ENCODE measurements at regions not wholly inside any gene's neighbourhood (a gene's known extent, or its start where the extent isn't known, plus 50 kb on each side); places are given as distances from the start of the nearest gene placed in this dataset.

DNA sequence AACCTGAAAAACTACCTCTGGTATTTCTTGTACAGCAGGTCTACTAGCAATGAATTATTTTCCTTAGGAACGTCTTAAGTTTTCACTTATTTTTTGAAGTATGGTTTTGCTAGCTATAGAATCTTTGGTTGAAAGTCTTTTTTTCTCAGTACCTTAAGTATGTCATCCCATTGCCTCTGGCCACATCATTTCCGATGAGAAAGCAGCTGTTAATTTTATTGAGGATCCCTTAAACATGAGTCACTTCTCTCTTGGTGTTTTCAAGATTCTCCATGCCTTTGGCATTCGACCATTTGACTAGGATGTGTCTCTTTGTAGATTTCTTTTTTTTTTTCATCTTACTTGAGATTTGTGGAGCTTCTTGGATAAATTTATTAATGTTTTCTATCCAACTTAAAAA, 803.8 kb upstream of the AMOT start:
- no peak for TF ChIP-seq EZH2 (IDR thresholded peaks at IDR 0.05; ENCODE audit: borderline replicate concordance, low read depth, low read length, severe bottlenecking)
- TF ChIP-seq, protein P1, sequence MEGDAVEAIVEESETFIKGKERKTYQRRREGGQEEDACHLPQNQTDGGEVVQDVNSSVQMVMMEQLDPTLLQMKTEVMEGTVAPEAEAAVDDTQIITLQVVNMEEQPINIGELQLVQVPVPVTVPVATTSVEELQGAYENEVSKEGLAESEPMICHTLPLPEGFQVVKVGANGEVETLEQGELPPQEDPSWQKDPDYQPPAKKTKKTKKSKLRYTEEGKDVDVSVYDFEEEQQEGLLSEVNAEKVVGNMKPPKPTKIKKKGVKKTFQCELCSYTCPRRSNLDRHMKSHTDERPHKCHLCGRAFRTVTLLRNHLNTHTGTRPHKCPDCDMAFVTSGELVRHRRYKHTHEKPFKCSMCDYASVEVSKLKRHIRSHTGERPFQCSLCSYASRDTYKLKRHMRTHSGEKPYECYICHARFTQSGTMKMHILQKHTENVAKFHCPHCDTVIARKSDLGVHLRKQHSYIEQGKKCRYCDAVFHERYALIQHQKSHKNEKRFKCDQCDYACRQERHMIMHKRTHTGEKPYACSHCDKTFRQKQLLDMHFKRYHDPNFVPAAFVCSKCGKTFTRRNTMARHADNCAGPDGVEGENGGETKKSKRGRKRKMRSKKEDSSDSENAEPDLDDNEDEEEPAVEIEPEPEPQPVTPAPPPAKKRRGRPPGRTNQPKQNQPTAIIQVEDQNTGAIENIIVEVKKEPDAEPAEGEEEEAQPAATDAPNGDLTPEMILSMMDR (IDR thresholded peaks at IDR 0.05; ENCODE audit: borderline replicate concordance, extremely low read depth, low read length, poor library complexity, severe bottlenecking), result no peak

Data from DND-41 (cell line).